Vagina (tissue), 2 donors: ENCODE measurements at regions not wholly inside any gene's neighbourhood (a gene's known extent, or its start where the extent isn't known, plus 50 kb on each side); places are given as distances from the start of the nearest gene placed in this dataset.

Source experiments
- DNase-seq, 2 donors: peaks; one replicate each; pipeline ENCODE4 v3.0.0-alpha.2; 2017; ENCODE audit errors: extremely low spot score in 2 of 2
- H3K27ac ChIP-seq: fragments of 200-600 bp; sonication (generic); one replicate; pipeline ENCODE4 v1.5.1; 2019
- H3K27me3 ChIP-seq: fragments of 200-600 bp; sonication (generic); one replicate; pipeline ENCODE4 v1.5.1; 2019
- H3K36me3 ChIP-seq, 2 donors: fragments of 200-600 bp; sonication (generic); one replicate each; pipeline ENCODE4 v1.5.1; 2017 to 2019
- H3K4me1 ChIP-seq: fragments of 200-600 bp; sonication (generic); one replicate; pipeline ENCODE4 v1.5.1; 2019
- H3K4me3 ChIP-seq, 2 donors: fragments of 200-600 bp; sonication (generic); 1 replicate in 1 of 2; 2 replicates in 1 of 2; pipeline ENCODE4 v1.5.1; 2016 to 2019
- H3K9me3 ChIP-seq: fragments of 200-600 bp; sonication (generic); one replicate; pipeline ENCODE4 v1.5.1; 2019
- CTCF ChIP-seq, 3 experiments: fragments of 450-650 bp in 2 of 3; fragments of 200-600 bp in 1 of 3; sonication (generic) in 1 of 3; IDR thresholded peaks; one replicate each; pipeline ENCODE4 v1.5.1; 2017 to 2019; ENCODE audit warnings: antibody characterized with exemption in 3 of 3, mild to moderate bottlenecking in 2 of 3, moderate library complexity in 2 of 3
- POLR2A ChIP-seq, 2 donors: fragments of 450-650 bp; IDR thresholded peaks; one replicate each; pipeline ENCODE4 v1.6.1; 2017; ENCODE audit warnings: antibody characterized with exemption in 2 of 2, mild to moderate bottlenecking in 2 of 2, moderate library complexity in 2 of 2
- POLR2AphosphoS5 ChIP-seq, 2 donors: sonication (generic); formaldehyde crosslinking; IDR thresholded peaks; one replicate each; pipeline ENCODE4 v1.9.0; 2017; ENCODE audit warnings: antibody characterized with exemption in 2 of 2, mild to moderate bottlenecking in 2 of 2, low read depth in 1 of 2; ENCODE audit not compliant: insufficient read depth in 1 of 2
- intact Hi-C: fragments of 100-400 bp; cut with DNase I; formaldehyde crosslinking; loops from one replicate; pipeline ENCODE4 v1.15.1; 2023

DNA sequence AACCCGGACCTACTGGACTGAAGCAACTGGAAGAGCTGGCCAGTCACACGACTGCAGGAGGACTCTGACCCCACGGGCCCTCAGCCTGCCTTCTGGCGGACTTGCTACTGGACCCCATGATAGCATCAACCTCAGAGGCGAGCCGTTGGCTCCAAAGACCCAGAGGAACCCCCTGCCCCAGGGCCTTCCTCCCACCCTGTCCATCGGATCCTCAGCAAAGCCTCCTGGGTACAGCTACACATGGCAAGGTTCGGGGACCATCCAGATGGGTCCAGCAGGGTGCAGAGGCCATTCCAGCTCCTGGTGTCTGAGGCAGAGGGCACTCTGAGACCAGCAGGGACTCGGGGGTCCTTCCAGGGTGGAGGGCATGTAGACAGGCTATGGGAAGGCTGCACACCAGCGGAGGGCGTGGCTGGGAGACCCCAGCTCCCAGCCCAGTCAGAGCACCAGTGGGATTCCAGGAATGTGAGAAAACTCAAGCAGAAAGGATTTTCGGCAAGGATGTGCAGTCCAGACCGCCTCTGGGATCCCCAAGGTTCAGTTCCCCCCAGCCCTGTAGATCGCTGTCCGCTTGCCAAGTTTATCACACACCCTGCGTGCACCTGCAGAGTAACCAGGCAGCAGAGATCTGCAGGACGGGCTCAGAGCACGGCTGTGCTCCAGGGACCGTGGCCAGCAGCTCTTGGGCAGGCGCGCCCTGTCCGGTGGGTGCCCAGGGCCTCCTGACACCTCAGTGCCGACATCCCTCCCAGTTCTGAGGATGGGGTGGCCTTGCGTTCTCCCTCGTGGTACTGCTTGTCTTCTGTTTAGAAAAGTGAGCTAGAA is 89.8 kb upstream of the PPP2R2D start:
- intact Hi-C loops, result no loop called here
- peak in 1 of 2 donors; percentile 77 for DNase-seq
- H3K27me3 ChIP-seq, result no peaks in the 10 kb centered on the region
- H3K36me3 ChIP-seq, result no peaks in the 10 kb centered on the region
- H3K9me3 ChIP-seq, result no peaks in the 10 kb centered on the region
- H3K4me1 ChIP-seq, result no peaks in the 10 kb centered on the region
- no peak overlapping the region for H3K27ac ChIP-seq
- TF ChIP-seq CTCF (IDR thresholded peaks at IDR 0.05), result no peak
- no peak for TF ChIP-seq POLR2AphosphoS5 (IDR thresholded peaks at IDR 0.05; ENCODE audit: insufficient read depth in 1 of 2, low read depth in 1 of 2)
- TF ChIP-seq POLR2A (IDR thresholded peaks at IDR 0.05), result no peak
- H3K4me3 ChIP-seq, result no peak overlapping the region

GRCh38 chr10:131811630-131812403 is 89.0 kb upstream of the PPP2R2D start:
- H3K27ac ChIP-seq, result no peak overlapping the region
- H3K4me3 ChIP-seq, result no peak overlapping the region
- peak in 1 of 2 donors; percentile 52 for DNase-seq
- no peaks in the 10 kb centered on the region for H3K4me1 ChIP-seq
- H3K9me3 ChIP-seq, result no peaks in the 10 kb centered on the region
- no peaks in the 10 kb centered on the region for H3K36me3 ChIP-seq
- no peaks in the 10 kb centered on the region for H3K27me3 ChIP-seq
- intact Hi-C loops, result no loop called here
- TF ChIP-seq POLR2A (IDR thresholded peaks at IDR 0.05), result no peak
- TF ChIP-seq CTCF (IDR thresholded peaks at IDR 0.05), result no peak
- no peak for TF ChIP-seq POLR2AphosphoS5 (IDR thresholded peaks at IDR 0.05; ENCODE audit: insufficient read depth in 1 of 2, low read depth in 1 of 2)

GRCh38 chr10:131812736-131813604 is 87.8 kb upstream of the PPP2R2D start:
- Histone ChIP-seq H3K36me3 (no peaks in the 10 kb centered on the region), H3K4me3 (no peak overlapping the region), H3K9me3 (no peaks in the 10 kb centered on the region), H3K4me1 (no peaks in the 10 kb centered on the region), H3K27me3 (no peaks in the 10 kb centered on the region), H3K27ac (no peak overlapping the region)
- peak; percentile 49 to 70 for DNase-seq
- intact Hi-C loops, result no loop called here
- no peak for TF ChIP-seq POLR2AphosphoS5 (IDR thresholded peaks at IDR 0.05; ENCODE audit: insufficient read depth in 1 of 2, low read depth in 1 of 2)
- no peak for TF ChIP-seq CTCF (IDR thresholded peaks at IDR 0.05)
- TF ChIP-seq POLR2A (IDR thresholded peaks at IDR 0.05), result no peak

DNA sequence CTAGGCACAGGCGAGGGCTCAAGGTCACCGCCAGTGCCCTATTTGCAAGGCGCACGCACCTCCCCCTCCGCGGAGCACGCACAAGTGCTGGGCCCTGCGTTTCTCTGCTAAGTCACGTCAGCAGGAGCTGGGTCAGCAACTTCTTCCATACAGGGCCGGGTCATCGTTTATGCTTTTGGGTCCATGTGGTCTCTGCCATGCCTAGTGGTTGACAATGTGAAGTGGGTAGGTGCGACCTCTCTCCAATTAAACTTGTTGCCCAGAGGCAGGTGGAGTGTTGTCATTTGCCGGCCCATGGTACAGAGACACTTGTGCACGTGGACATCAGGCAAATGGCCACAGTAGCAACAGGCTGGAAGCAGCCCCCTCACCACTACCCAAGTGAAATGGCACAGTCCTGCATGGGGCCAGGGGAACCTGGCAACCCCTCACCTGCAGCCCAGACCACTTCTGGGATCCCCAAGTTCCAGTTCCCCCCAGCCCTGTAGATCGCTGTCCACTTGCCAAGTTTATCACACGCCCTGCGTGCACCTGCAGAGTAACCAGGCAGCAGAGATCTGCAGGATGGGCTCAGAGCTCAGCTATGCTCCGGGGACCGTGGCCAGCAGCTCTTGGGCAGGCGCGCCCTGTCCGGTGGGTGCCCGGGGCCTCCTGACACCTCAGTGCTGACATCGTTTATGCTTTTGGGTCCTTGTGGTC is 86.1 kb upstream of the PPP2R2D start:
- intact Hi-C loops, result no loop called here
- no peaks in the 10 kb centered on the region for H3K4me1 ChIP-seq
- no peaks in the 10 kb centered on the region for H3K36me3 ChIP-seq
- peak; percentile 74 to 77 for DNase-seq
- no peak overlapping the region for H3K27ac ChIP-seq
- no peaks in the 10 kb centered on the region for H3K9me3 ChIP-seq
- no peak for TF ChIP-seq POLR2A (IDR thresholded peaks at IDR 0.05)
- TF ChIP-seq CTCF (IDR thresholded peaks at IDR 0.05), result no peak
- TF ChIP-seq POLR2AphosphoS5 (IDR thresholded peaks at IDR 0.05; ENCODE audit: insufficient read depth in 1 of 2, low read depth in 1 of 2), result no peak
- no peaks in the 10 kb centered on the region for H3K27me3 ChIP-seq
- H3K4me3 ChIP-seq, result no peak overlapping the region
